ENCODE measurements at regions not wholly inside any gene's neighbourhood (a gene's known extent, or its start where the extent isn't known, plus 50 kb on each side); places are given as distances from the start of the nearest gene placed in this dataset.
"Not testable (repeated sequence)": the region's sequence is repeated elsewhere in the genome, so short reads cannot be mapped to it uniquely, and the experiment has no call there.

GRCh38 chr5:99694884-99695283, 766.1 kb upstream of the CHD1 start:
- DNase-seq, result no peak

DNA sequence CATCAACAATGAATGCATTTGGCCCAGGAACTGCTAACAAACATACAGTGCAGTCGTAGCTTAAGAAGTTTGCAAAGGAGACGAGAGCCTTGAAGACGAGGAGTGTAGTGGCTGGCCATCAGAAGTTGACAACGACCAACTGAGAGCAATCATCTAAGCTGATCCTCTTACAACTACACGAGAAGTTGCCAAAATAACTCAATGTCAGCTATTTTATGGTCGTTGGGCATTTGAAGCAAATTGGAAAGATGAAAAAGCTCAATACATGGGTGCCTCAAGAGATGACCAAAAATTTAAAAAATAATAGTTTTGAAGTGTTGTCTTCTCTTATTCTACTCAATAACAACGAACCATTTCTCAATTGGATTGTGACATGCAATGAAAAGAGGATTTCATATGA, 757.7 kb upstream of the CHD1 start:
- DNase-seq, result no peak

GRCh38 chr5:99675974-99676373, 747.2 kb upstream of the CHD1 start:
- no peak for DNase-seq

DNA sequence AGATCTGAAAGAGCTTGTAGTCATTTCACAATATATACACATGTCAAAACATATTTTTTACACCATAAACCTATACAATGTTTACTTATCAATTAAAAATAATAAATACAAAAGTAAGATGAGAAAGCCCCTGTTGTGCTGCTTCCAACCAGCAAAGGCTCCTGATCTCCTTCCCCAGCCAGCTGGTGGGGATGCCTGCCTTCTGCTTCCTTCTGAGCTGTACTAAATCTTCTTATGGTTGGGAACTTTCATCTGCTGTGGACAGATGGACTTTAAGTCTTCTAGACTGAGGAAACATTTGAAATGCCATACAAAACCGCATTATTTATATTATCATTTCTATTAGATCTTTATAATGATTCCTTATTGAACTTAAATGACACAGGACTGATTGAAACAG, 745.3 kb upstream of the CHD1 start:
- no peak for DNase-seq

GRCh38 chr5:99664972-99665371, 736.2 kb upstream of the CHD1 start:
- DNase-seq, result no peak

- DNase-seq, result no peak
These were observed 722.5 kb upstream of the CHD1 start for GRCh38 chr5:99651298-99651697.

DNA sequence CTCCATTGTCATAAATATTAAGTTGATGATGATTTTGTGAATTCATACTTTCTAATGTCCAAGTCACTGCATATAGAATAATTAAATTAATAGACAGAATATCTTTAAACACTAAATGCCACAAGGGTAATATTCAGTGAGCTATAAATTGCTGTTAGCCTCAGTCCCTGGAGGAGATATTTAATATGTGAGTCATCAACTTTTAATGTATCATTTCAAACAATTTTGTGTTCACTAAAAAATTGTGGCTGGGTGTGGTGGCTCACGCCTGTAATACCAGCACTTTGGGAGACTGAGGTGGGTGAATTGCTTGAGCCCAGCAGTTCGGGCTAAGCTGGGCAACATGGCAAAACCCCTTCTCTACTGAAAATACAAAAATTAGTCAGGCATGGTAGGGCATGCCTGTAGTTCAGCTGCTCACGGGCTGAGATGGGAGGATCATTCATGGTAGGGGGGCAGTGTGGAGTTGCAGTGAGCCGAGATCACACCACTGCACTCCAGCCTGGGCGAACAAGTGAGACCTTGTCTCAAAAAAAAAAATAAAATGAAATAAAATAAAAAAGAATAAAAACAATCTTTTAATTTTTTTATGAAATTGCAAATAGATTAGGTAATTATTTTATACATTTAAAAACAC, 717.3 kb upstream of the CHD1 start:
- no peak for DNase-seq

DNA sequence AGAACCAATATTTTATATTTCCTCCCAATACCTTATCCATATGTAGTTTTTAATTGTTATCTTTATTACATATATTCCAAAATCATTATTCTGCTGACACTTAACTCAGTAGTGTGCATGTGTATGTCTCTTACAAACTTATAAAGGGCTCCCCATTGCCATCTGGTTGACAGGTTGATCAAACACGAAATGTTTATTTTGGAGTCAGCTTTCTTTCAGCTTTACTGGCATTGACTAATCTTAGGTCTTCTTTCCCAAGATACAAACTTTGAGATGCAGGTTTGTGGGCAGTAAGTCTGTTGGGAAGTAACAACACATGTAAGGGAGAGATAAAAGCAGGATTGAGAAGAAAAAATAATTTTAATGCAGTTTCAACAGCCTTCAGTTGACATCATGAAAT, 716.0 kb upstream of the CHD1 start:
- DNase-seq, result no peak

DNA sequence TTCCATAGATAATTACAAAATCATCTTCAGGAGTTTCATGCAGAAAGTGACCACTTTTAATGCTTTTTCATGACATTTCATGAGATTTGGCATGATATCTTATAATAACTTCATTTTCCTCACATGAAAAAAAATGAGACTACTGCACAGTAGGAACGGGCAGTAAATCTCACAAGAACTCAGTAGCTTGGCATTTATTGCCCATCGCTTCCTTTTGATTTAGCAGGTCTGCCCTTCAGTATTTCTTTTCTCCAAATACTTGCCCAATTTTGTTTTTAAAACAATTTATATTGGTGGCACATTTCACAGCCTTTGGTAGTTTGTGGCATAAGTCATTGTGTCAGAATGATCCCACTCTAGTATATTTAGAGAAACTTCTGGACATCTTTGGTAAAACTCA, 711.8 kb upstream of the CHD1 start:
- no peak for DNase-seq

GRCh38 chr5:99639905-99640304, 711.1 kb upstream of the CHD1 start:
- no peak for DNase-seq

- DNase-seq, result no peak
These were observed 707.9 kb upstream of the CHD1 start for GRCh38 chr5:99636663-99637062.

DNA sequence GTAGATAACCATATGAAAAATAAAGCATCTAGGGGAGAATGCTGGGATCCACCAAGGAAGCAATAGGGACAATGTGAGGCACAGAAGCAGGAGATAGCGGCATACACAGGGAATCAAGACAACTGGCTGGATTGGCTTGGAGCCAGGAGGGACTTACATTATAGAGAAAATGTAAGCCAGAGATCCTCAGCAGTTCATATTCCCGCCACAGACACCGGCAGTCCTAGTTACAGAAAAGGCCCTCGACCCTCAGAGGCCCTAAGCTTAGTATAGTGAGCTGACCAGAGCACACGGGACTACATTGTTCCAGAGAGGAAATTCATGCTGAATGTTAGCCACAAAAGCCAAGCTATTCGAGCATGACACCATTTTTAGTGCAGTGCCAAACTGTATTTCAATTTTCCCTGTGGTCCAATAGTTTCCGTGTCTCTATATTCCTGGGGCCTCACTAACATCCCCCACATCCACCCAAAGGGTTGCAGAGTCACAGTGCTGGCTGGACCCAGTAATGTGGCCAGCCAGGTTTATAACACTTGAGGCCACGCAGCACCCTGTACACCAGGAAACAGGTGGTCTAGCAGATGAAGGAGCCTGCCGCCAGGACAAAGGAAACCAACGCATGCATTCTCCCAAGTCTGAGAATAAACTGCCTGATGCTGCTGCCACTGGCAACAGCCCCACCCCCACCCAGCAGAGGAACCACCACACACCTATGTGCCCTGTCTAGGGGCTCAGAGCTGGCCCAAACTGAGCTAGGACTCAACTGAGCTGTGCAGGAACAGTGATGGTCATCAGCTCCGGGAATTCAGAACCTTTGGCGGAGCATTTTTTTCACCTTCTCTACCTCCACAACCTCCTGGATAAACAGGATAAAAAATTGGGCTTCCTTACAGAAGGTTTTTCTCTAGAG, 693.2 kb upstream of the CHD1 start:
- DNase-seq, result no peak

GRCh38 chr5:99617335-99617734, 688.5 kb upstream of the CHD1 start:
- DNase-seq, result no peak

GRCh38 chr5:99614888-99615287, 686.1 kb upstream of the CHD1 start:
- DNase-seq, result no peak

DNA sequence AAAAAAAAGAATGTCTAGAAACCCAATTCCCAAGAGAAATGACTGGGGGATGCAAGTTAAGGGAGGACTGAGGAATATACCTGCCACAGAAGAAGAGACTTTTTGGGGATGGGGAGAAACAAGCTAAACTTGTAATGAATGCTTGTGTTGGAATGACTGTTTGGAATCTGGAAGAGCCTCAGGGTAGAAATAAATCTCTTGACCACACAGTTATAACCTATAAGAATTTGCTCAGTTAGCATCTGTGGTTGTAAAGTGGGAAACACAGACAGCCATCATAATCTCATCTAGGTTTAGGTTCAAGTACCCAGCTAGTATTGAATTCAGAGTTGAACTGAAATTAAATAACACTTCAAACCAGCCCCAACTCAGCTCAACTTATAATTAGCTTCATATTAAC, 678.3 kb upstream of the CHD1 start:
- DNase-seq, result no peak

DNA sequence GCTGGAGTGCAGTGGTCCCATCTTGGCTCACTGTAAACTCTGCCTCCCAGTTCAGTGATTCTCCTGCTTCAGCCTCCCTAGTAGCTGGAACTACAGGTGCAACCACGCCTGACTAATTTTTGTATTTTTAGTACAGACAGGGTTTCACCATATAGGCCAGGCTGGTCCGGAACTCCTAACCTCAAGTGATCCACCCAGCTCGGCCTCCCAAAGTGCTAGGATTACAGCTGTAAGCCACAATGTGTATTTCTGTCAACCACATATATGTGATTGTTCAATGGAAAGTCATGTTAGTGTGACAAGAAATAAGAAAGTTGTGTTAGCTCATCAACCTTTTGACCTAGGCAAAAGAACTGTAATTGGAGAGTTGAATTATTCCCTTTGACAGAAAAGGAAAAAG, 677.1 kb upstream of the CHD1 start:
- DNase-seq, result no peak

GRCh38 chr5:99600952-99601351, 672.1 kb upstream of the CHD1 start:
- no peak for DNase-seq

DNA sequence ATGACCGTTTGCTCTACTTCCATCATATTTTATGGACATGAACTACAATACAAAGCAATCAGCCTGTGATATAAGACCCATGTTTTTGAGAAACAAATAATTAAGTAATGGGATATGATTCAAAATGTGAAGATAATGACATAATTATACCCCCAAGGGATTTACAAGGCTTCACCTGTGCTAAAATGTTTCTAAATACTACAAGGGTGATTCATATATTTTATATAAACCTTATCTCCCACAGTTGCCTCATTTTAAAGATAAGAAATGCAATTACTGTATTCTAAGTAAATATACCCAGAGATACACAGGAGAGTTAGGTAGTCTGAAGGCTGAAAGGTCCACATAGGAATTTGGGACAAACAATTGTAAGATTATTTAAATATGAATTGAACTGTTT, 662.0 kb upstream of the CHD1 start:
- DNase-seq, result peak; percentile 39

DNA sequence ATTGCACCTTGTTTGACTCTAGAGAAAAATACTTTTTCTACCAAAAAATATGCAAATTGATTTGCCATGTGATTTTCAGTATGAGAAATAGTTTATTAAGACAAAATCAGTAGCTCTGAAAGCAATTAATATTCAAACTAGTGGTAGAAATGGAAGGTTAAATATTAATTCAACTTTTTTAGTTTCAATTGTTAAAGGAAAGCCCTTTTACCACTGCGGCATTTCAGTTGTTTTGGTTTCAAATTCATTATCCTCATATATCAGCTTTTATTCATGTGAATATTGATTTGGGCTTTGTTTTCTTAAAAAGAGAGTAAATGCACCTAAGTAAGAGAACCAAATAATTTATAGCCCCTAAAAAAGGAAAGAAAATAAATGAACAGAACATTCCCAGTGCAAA, 660.6 kb upstream of the CHD1 start:
- no peak for DNase-seq

- no peak for DNase-seq
These were observed 659.2 kb upstream of the CHD1 start for GRCh38 chr5:99587983-99588382.

- no peak for DNase-seq
These were observed 658.1 kb upstream of the CHD1 start for GRCh38 chr5:99586878-99587277.

GRCh38 chr5:99581204-99581603, 652.4 kb upstream of the CHD1 start:
- DNase-seq, result not testable (repeated sequence)

GRCh38 chr5:99562937-99563627, 634.3 kb upstream of the CHD1 start:
- not testable (repeated sequence) for DNase-seq

- DNase-seq, result no peak
These were observed 624.5 kb upstream of the CHD1 start for GRCh38 chr5:99553211-99553810.
